Glomerular visceral epithelial cell (primary cell): ENCODE measurements at regions not wholly inside any gene's neighbourhood (a gene's known extent, or its start where the extent isn't known, plus 50 kb on each side); places are given as distances from the start of the nearest gene placed in this dataset.

Experiments used
- DNase-seq: peaks from one replicate; pipeline ENCODE4 v3.0.0-alpha.2; 2016; ENCODE audit errors: extremely low spot score

DNA sequence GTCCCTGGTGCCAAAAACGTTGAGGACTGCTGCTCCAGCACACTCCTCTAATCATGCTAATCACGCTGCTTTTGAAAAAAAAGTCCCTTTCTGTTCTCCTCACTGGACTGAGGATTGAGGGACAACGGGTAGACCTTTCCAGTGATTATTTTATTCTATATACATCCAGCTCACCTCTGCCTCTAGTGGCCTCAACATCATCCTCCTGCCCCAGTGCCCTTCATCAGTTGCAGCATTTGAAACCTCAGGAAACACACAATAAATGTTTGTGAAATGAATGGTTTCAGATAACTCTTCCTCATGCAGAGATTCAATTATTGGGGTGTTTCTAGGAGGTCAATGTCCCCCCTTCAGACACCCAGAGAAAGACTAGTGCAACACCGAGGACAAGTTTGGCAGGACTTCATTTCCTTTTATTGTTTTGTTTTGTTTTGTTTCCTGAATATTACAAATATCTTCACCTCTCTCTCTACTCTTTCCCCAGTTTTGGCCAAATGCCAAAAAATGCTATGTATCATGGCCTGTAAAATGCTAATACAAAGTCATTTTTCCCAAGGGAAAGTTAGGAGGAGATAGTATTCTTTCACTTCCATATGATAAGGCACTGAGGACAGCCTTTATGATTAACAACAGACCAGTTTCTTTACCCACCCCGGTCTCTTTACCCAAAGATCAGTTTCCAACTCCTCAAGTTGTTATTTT is 460.1 kb upstream of the SLIT2 start:
- no peak for DNase-seq

DNA sequence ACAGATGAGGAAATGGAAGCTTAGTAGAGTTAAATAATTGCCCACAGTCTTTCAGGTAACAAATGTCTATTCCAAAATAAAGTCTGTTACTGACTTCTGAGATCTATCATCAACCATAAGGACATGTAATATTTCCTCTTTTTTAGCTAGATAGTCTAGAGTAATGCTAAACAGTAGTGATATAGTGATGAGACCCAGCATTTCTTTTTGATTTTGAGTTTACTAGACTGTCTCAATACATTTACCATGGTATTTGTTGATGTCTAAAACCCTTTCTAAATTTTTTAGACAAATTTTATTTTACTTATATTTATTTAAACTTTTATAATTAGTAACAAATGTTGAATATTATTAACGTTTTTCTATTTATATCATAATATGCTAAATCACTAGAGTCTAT is 465.1 kb upstream of the SLIT2 start:
- DNase-seq: no peak

- no peak for DNase-seq
Observed at GRCh38 chr4:19783667-19784223, 468.0 kb upstream of the SLIT2 start.

DNA sequence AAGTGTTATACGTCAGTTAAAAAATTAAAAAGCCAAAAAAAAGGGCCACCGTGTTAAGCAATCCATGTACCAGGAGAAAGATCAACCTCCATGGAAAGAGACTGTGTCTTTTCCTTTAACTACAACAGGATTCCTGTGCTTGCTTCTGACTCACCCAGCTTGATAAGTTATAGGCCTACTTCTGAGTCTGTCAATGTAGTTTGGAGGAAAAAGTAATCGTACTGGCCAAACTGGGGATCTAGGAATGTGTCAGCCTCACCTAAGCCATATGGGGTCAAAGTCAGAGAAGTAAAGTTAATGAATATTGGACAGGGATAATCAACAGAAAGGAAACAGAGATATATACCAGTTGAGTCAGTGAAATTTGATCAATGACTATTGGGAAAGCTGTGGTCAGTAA is 470.8 kb upstream of the SLIT2 start:
- no peak for DNase-seq

DNA sequence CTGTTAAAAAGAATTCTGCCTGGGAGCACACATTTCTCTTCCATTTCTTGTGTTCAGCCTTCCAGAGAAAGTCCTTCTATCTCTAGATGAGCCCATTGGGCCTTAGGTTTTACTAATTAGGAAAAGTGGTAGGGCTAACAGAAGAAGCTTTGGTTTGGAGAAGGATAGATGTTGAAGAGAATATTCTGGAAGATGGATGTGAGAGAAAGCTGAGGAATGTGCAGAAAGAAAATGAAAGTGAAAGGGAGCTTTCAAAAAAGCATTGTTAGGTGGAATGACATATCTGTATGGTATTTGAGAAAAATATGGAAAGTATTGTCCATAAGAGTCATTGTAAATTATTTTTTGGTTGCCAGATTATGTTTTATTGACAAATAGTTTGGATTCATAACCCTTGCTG is 474.8 kb upstream of the SLIT2 start:
- peak; percentile 30 for DNase-seq

DNA sequence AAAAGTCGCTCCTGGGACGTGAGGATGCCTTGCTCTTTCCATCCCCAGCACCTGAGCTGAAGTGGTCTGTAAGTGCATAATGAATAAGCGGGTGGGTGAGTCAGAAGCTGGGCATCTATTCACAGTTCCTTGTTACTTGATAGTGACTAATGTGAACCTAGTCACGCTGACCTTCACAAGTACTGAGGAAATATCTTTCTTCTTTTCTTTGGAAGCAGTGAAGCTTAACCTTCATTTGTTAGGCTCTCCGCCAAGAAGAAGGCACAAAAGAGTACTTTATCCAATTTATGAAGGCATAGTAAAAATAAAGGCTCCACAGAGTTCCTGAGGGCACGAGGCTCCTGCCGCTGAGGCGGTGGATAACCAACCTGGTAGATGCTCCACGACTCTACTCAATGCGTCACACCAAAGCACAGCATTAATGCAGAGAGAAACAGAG is 475.7 kb upstream of the SLIT2 start:
- peak; percentile 97 for DNase-seq

GRCh38 chr4:19774690-19775256 is 476.9 kb upstream of the SLIT2 start:
- DNase-seq: peak; percentile 8

DNA sequence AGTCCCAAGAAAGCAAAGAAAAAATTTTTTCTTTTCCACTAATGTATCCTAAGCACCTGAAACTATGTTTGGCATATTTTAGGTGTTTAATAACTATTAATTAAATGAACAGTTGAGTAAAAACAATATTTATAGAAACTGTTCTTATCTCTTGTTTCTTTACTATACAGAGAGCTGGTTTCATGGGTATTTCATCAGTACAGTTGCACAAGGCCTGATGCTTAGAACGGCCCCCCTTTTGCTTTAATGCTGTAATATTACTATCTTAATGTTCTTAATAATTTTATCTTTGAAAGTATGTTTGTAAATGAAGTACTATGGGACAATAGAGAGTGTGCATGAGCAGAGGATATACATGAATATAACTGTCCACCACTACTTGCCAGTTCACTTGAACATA is 479.1 kb upstream of the SLIT2 start:
- DNase-seq: no peak

DNA sequence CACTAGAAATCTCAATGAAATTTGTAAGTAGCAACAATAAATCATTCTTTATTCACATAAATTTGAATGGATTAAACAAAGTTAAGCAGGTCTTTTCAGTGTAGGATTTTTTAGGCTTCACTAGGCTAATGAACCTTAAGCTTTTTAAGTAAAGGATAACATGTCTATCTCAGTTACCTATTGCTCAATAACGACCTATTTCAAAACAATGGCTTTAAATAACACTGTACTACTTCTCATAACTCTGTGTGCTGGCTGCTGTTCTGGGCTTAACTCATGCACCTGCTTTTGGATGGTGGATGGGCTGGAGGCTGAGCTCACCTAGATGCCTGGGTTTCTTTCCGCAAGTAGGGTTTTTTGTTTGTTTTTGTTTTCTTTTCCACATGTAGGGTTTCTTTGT is 495.0 kb upstream of the SLIT2 start:
- no peak for DNase-seq

GRCh38 chr4:19752599-19752998 is 499.1 kb upstream of the SLIT2 start:
- DNase-seq: no peak

DNA sequence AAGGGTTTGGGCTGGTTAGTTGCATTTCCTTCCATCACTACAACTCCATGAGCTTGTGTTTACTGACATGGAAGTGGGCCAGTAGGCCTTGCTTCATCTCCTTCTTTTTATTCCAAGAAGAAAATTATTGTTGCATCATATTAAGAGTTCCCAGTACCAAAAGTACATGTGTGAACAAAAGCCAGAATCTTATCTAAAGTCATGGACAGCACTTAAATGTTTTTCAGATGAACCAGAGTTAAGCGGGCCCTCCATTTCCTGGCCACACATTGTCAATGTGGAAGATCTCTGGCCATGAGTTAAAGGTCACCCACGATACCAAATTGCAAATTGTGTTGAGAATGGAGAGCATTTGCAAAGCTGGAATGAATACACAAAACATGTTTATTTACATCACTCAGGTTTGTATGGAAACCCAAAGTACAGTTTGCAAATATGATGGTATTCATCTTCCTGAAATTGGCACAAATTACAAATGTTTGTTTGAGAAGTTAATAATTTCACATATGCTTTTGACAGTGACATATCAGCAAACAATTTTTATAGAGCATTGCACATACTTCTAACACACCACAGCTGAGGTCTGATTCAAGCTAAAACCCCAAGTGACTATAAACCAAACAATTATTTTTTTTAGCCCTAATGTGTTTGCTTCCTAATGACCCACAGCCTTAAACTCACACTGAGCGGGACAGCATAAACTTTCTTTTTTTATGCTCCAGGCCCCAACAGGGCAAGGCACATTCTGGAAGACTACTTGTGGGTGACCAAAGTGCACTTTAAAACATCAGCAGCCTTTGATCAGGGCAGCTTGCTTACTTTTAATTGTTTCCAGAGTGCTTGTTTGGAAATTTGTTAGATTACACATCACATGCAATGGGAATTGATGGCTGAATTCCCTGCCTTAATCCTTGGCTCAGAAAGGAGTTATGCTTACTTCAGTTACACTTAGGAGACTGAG is 502.9 kb upstream of the SLIT2 start:
- no peak for DNase-seq

DNA sequence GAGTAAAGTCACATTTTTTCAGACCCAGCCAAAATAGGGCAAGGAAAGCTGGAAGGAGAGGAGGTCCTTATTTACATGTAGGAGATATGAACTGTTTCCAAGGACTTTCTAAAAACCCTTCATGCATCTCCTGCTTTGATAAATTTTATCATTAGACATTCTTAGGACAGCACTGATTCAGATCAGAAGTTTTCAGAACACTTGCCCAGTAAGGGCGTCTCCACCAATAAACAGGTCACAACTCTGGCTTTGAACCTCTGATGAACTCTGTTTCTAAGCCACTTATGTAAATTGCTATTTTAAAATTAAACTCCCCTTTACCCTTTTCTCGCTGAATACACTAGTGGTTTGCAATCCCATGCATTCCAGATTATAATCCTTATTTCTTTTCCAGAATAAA is 505.3 kb upstream of the SLIT2 start:
- DNase-seq: no peak

DNA sequence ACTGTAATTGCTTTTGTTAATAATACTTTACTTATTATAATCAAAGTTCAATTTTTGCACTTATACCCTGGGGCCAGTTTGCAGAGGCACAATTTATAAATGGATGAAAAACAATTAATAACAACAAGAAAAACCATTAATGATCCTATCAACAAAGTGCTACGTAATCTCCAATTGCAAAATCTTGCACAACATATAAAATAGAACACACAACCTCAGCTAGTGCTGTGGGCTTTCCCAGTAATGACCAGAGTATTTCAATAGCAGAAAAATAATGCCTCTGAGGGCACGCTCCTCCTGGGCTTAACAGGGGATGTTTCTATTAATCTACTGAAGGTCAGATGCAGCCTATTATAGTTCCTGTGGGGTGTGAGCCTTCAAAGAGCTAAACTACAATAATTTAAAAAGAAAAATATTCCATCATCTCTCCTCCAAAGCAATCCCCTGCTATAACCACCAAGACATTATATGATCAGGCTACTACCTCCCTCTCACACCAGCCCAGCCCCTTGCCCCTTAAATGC is 508.5 kb upstream of the SLIT2 start:
- DNase-seq: no peak

DNA sequence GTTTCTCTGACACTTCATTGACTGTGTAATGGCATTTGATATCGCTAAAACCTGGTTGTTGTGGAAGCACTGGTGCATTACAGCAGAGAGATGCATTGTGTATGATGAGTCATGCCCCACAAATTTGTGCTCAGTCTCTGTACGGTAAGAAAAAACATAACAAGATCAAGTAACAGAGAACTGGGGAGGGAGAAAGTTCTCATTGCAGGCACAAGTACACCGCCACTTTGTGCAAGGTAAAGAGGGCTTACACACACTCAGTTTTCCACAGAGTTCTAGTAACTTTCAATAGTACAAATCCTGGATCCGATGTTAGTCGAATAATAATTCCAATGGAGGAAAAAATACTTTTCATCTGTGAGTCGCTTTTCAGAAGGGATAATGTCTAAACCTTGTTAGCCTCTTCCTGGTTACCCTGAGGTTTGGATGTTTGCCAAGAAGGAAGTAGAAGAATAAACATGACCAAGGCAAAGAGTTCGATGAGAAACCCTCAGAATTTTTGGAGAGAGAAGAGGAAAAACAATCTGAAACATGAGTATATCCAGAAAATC is 512.5 kb upstream of the SLIT2 start:
- DNase-seq: peak; percentile 91

DNA sequence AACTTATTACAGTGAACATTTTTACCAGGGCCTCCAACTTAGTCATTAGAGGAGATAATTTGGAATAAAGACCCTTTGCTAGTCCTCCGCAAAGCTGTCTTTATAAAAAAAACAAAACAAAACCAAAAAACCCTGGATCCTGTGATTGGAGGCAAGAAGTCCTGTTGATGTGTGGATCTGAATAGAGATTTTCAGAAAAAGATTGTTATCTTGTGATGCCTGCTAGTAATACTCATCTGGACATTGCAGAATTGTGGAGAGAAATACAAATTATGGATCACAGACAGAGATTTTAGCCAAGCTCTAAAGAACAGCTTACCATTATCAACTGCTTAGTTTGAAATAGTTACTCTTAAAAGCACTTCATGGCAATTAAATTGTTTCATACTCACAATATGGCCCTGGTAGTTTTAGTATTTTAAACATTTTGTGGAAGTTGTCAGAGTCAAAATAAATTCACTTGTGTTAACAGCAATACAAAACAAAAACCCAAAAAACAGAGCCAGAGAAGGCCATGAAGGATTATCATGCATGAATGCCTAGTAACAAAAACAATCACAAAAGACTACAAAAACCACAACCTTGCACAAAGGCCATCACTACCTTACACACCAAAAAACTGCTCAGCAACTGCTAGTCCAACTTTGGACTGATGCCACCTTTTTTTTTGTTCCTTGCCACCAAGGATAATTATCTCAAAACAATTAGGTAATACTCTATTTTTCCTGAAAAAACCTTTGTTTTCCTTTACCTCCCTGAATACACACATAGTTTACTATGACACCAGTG is 514.5 kb upstream of the SLIT2 start:
- DNase-seq: no peak

- no peak for DNase-seq
Observed at GRCh38 chr4:19735012-19735411, 516.7 kb upstream of the SLIT2 start.

- no peak for DNase-seq
Observed at GRCh38 chr4:19729886-19730651, 521.6 kb upstream of the SLIT2 start.

DNA sequence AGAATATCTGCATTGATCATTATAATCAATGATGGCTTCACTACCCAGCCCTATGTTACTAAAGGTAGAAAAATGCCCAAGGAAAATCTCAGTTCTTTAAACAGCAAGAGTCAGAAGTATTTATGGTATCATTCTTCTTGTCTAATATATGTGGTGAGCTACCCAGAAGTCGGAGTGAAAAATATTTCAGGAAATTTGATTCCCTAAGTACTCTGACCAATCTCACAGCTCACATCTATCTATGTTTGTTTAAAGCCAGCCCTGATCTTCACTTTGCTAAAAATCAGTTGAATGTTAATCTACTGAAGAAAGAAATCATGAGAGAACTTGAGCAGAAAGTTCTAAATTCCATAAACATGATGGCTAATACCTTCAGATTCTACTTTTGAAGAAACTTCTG is 522.9 kb upstream of the SLIT2 start:
- DNase-seq: no peak

DNA sequence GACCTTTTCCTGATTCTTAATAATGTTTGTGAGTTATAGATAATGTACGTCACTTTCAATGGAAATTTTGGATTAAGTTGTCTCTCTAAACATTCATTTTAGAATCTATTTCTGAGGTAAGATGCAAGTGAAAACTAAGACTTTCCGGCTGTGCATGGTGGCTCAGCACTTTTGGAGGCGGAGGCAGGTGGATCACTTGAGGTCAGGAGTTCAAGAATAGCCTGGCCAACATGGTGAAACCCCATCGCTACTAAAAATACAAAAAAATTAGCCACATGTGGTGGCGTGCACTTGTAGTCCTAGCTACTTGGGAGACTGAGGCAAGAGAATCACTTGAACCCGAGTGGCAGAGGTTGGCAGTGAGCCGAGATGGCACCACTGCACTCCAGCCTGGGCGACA is 524.6 kb upstream of the SLIT2 start:
- DNase-seq: no peak

DNA sequence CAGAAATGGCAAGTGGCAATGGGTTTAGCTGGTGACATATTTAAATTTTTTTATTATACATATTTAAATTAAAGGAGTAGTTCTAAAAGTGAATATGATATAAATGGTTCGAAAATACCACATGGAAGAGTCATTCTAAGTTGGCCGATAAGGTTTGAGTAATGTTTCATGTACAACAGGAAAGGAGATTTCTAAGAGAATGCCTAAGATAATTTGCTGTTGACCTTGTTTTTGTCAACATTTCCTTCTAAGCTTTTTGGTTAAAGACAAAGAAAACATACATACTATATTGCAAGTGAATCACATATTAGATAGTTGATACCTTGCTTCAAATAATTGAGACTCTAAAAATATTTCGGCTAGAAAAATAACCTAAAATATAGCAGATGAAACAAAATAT is 526.6 kb upstream of the SLIT2 start:
- no peak for DNase-seq
